DND-41 (cell line): ENCODE measurements at regions not wholly inside any gene's neighbourhood (a gene's known extent, or its start where the extent isn't known, plus 50 kb on each side); places are given as distances from the start of the nearest gene placed in this dataset.

Experiments
- ATAC-seq: fragments of 200-7000 bp; cut with Tn5 transposase; 3 replicates; pipeline ENCODE4 v1.9.1; 2021; ENCODE audit warnings: low read depth; ENCODE audit not compliant: insufficient read depth
- DNase-seq: peaks from one replicate; pipeline ENCODE4 v3.0.0-alpha.2; 2020
- H2AFZ ChIP-seq: 2 replicates; pipeline ENCODE4 v1.6.0; 2012; ENCODE audit warnings: low read depth, low read length
- H3K27ac ChIP-seq: 2 replicates; pipeline ENCODE4 v1.5.1; 2012; ENCODE audit warnings: low read length, inconsistent platforms
- H3K27me3 ChIP-seq: fragments of 200-600 bp; sonication (generic); 2 replicates; pipeline ENCODE4 v1.6.0; 2012; ENCODE audit warnings: low read length, mild to moderate bottlenecking, inconsistent platforms; ENCODE audit not compliant: insufficient read depth, poor library complexity
- H3K36me3 ChIP-seq: 2 replicates; pipeline ENCODE4 v1.5.1; 2012; ENCODE audit warnings: low read length, inconsistent platforms; ENCODE audit not compliant: insufficient read depth
- H3K4me1 ChIP-seq: 2 replicates; pipeline ENCODE4 v1.5.1; 2012; ENCODE audit warnings: mild to moderate bottlenecking, low read length; ENCODE audit not compliant: insufficient read depth
- H3K4me2 ChIP-seq: 2 replicates; pipeline ENCODE4 v1.6.0; 2012; ENCODE audit warnings: mild to moderate bottlenecking, moderate library complexity, low read length, inconsistent platforms; ENCODE audit not compliant: insufficient read depth
- H3K4me3 ChIP-seq, 2 experiments: fragments of 200-600 bp in 1 of 2; shearing (Covaris generic) in 1 of 2; 2 replicates each; pipeline ENCODE4 v1.5.1; 2012 to 2016; ENCODE audit warnings: inconsistent platforms in 2 of 2, low read length in 2 of 2, mild to moderate bottlenecking in 2 of 2, low read depth in 1 of 2, moderate library complexity in 1 of 2
- H3K79me2 ChIP-seq: 2 replicates; pipeline ENCODE4 v1.6.0; 2012; ENCODE audit warnings: low read length, inconsistent platforms; ENCODE audit not compliant: insufficient read depth
- H3K9ac ChIP-seq: 2 replicates; pipeline ENCODE4 v1.6.0; 2012; ENCODE audit warnings: low read depth, mild to moderate bottlenecking, inconsistent platforms, low read length, moderate library complexity
- H3K9me3 ChIP-seq: 2 replicates; pipeline ENCODE4 v1.5.1; 2012; ENCODE audit warnings: low read length, moderate library complexity, mild to moderate bottlenecking, inconsistent platforms; ENCODE audit not compliant: insufficient read depth, severe bottlenecking
- H4K20me1 ChIP-seq: 2 replicates; pipeline ENCODE4 v1.6.0; 2012; ENCODE audit warnings: low read length; ENCODE audit not compliant: insufficient read depth
- CTCF ChIP-seq: IDR thresholded peaks from 2 replicates; pipeline ENCODE4 v1.5.1; 2012; ENCODE audit warnings: borderline replicate concordance, low read length, moderate library complexity, mild to moderate bottlenecking; ENCODE audit not compliant: poor library complexity, severe bottlenecking; ENCODE audit errors: extremely low read depth
- EZH2 ChIP-seq: IDR thresholded peaks from 3 replicates; pipeline ENCODE4 v1.6.1; 2012; ENCODE audit warnings: borderline replicate concordance, low read depth, mild to moderate bottlenecking, moderate library complexity, low read length, inconsistent platforms; ENCODE audit not compliant: severe bottlenecking

GRCh38 chr14:34931206-34931605, 51.6 kb upstream of the SRP54 start:
- Histone ChIP-seq H3K4me2 (no peak overlapping the region), H3K9ac (no peak overlapping the region), H2AFZ (peak overlapping the region; percentile 43; the same call in 1 of the 2 replicates), H3K79me2 (no peaks in the 10 kb centered on the region), H3K36me3 (no peaks in the 10 kb centered on the region), H3K4me3 (no peak overlapping the region), H3K9me3 (no peaks in the 10 kb centered on the region), H4K20me1 (no peaks in the 10 kb centered on the region), H3K4me1 (peaks cover 11% of the 10 kb centered on the region), H3K27me3 (no peaks in the 10 kb centered on the region), H3K27ac (no peak overlapping the region)
- TF ChIP-seq CTCF (no peak), EZH2 (no peak)
- ATAC-seq, result 0 out of 3 replicates have a peak, but pooled peaks have one; percentile 31
- no peak for DNase-seq

- Histone ChIP-seq H3K27ac (no peak overlapping the region), H3K27me3 (no peaks in the 10 kb centered on the region), H3K79me2 (no peaks in the 10 kb centered on the region), H3K4me3 (no peak overlapping the region), H2AFZ (0 out of 2 replicates have a peak overlapping the region, but pooled peaks have one; percentile 10), H3K36me3 (no peaks in the 10 kb centered on the region), H3K4me2 (no peak overlapping the region), H3K9me3 (no peaks in the 10 kb centered on the region), H4K20me1 (no peaks in the 10 kb centered on the region), H3K9ac (no peak overlapping the region), H3K4me1 (peaks cover 11% of the 10 kb centered on the region)
- DNase-seq (no peak), ATAC-seq (no peak)
- TF ChIP-seq CTCF (no peak), EZH2 (no peak)
These were observed 52.2 kb upstream of the SRP54 start for GRCh38 chr14:34930591-34931091.

GRCh38 chr14:34926552-34926951, 51.4 kb upstream of the BAZ1A start:
- Histone ChIP-seq H4K20me1 (no peaks in the 10 kb centered on the region), H3K4me1 (peaks cover 11% of the 10 kb centered on the region), H3K4me3 (no peak overlapping the region), H3K4me2 (no peak overlapping the region), H3K9ac (no peak overlapping the region), H3K27ac (no peak overlapping the region), H3K9me3 (no peaks in the 10 kb centered on the region), H3K79me2 (no peaks in the 10 kb centered on the region), H3K27me3 (no peaks in the 10 kb centered on the region), H3K36me3 (no peaks in the 10 kb centered on the region), H2AFZ (no peak overlapping the region)
- DNase-seq (no peak), ATAC-seq (no peak)
- no peak for TF ChIP-seq EZH2
- TF ChIP-seq CTCF, result no peak
